GM10266 (cell line): ENCODE measurements at regions not wholly inside any gene's neighbourhood (a gene's known extent, or its start where the extent isn't known, plus 50 kb on each side); places are given as distances from the start of the nearest gene placed in this dataset.
A peak's percentile ranks its signal among the peaks of the same experiment; 100 is the strongest.
"Not testable (repeated sequence)": the region's sequence is repeated elsewhere in the genome, so short reads cannot be mapped to it uniquely, and the experiment has no call there.

ENCODE experiments used
- DNase-seq: peaks from one replicate; pipeline ENCODE4 v3.0.0; 2012; ENCODE audit errors: extremely low spot score
- CTCF ChIP-seq: IDR thresholded peaks from 2 replicates; pipeline ENCODE4 v1.5.1; 2012; ENCODE audit warnings: mild to moderate bottlenecking, low read depth; ENCODE audit not compliant: control insufficient read depth, insufficient read depth; ENCODE audit errors: missing control alignments

- no peak for TF ChIP-seq CTCF
Observed at GRCh38 chr1:208722592-208722991, 478.4 kb upstream of the PLXNA2 start.

GRCh38 chr1:208724079-208724478, 479.9 kb upstream of the PLXNA2 start:
- no peak for TF ChIP-seq CTCF
- no peak for DNase-seq

More at GRCh38 chr1:208722592-208722991, 478.4 kb upstream of the PLXNA2 start:
- no peak for DNase-seq

DNA sequence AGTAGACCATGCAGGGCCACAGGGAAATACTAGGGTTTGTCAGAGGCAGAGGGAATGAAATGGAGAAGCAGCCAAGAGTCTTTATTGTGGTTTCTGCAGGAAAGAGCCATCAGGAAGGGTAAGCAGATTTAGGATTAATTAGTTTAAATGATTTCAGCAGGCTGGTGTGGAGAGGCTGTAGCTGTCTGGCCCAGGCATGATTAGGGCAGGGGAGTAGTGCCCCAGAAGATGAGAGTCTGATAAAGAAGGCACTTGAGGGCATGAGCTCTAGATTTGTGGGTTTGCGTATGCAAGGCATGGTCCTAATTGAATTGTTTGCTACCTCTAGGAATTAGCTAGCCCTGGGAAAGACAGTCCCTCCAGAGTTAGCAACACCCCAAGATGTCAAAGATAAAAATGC, 484.6 kb upstream of the PLXNA2 start:
- no peak for TF ChIP-seq CTCF

DNA sequence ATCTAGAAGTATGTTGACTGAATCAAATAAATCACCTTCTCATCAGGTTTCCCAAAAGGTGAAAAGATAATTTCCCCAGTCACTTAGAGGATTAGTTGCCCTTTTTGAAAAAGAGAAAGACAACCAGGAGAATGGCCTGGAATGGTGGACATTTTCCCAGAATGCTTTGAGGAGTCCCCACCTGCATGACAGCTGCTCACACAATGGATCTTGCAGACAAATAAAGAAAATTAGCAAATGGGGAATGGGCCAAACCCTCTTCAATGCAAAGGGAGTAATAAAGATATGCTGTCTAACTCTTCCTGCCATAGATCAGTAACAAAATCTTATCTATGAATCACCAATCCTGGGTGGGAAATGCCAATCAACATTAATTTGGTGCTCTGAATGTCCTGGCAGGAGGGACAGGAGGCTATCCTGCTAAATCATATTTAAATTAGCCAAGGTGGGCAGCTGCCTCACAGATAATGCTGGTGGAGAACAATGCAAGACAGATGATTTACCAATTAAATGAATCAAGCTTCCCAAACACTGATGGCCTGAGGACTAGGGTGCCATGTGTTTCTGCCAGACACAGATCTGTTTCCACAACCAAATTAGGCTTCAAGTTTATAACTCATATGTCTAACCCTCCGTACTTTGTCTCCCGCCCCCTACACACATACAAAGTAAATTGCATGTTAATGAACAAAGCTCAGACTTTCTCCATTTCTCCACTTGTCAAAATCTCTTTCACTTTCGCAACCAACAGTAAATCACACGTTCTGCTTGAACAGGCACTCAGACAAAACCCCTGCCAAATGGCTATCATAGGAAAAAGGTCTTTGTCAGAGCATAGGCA, 488.0 kb upstream of the PLXNA2 start:
- no peak for TF ChIP-seq CTCF
- peak; percentile 49 for DNase-seq

More for the DNA sequence above, 484.6 kb upstream of the PLXNA2 start:
- no peak for DNase-seq

- DNase-seq: no peak
- TF ChIP-seq CTCF: no peak
Observed at GRCh38 chr1:208737161-208737560, 493.0 kb upstream of the PLXNA2 start.

DNA sequence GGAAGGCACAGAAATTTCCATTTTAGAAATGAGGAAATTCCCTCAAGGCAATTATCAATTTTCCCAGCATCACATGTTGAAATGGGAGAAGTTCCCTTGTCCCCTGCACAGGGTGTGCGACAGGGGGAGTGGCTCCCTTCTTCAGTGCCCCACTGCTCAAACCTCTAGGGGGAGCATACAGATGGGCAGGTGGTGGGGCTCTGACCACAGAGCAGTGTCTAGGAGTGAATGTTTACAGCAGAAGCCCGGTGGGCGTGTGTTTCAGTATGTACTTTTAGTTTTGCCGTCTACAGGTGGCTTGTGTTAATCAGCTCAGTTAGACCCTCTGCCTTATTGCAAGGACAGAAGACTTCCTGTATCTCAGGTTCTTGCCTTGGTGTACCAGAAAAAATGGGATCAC, 493.7 kb upstream of the PLXNA2 start:
- TF ChIP-seq CTCF: peak; percentile 35
- no peak for DNase-seq

- DNase-seq: not testable (repeated sequence)
Observed at GRCh38 chr1:208739636-208740035, 495.5 kb upstream of the PLXNA2 start.
